Sigmoid colon (tissue), 6 donors: ENCODE measurements at regions not wholly inside any gene's neighbourhood (a gene's known extent, or its start where the extent isn't known, plus 50 kb on each side); places are given as distances from the start of the nearest gene placed in this dataset.

Experiments used
- DNase-seq: peaks from one replicate; pipeline ENCODE4 v3.0.0-alpha.2; 2019
- H3K27ac ChIP-seq, 4 donors: fragments of 200-600 bp; sonication (generic); one replicate each; pipeline ENCODE4 v1.5.1; 2016 to 2019; ENCODE audit warnings: mild to moderate bottlenecking in 1 of 4
- H3K27me3 ChIP-seq, 3 donors: fragments of 200-600 bp; sonication (generic); one replicate each; pipeline ENCODE4 v1.5.1; 2019; ENCODE audit warnings: mild to moderate bottlenecking in 1 of 3
- H3K36me3 ChIP-seq, 4 donors: fragments of 200-600 bp; sonication (generic); one replicate each; pipeline ENCODE4 v1.5.1; 2016 to 2019
- H3K4me1 ChIP-seq, 4 donors: fragments of 200-600 bp; sonication (generic); one replicate each; pipeline ENCODE4 v1.5.1; 2017 to 2019
- H3K4me3 ChIP-seq, 4 donors: fragments of 200-600 bp; sonication (generic); one replicate each; pipeline ENCODE4 v1.5.1; 2017 to 2019; ENCODE audit warnings: mild to moderate bottlenecking in 2 of 4, moderate library complexity in 1 of 4
- H3K9me3 ChIP-seq, 4 donors: fragments of 200-600 bp in 3 of 4; sonication (generic) in 3 of 4; one replicate each; pipeline versions ENCODE4 v1.5.1 to v1.6.1; 2013 to 2019
- CTCF ChIP-seq, 4 experiments: fragments of 450-650 bp in 3 of 4; fragments of 200-600 bp in 1 of 4; IDR thresholded peaks; one replicate each; pipeline ENCODE4 v1.5.1; 2016 to 2019; ENCODE audit warnings: antibody characterized with exemption in 4 of 4, mild to moderate bottlenecking in 3 of 4, moderate library complexity in 2 of 4
- EP300 ChIP-seq, 4 donors: sonication (generic); formaldehyde crosslinking; IDR thresholded peaks; one replicate each; pipeline ENCODE4 v1.6.1; 2017; ENCODE audit warnings: antibody characterized with exemption in 4 of 4
- POLR2A ChIP-seq, 2 donors: fragments of 450-650 bp; IDR thresholded peaks; one replicate each; pipeline ENCODE4 v1.6.1; 2016; ENCODE audit warnings: antibody characterized with exemption in 2 of 2, mild to moderate bottlenecking in 2 of 2, moderate library complexity in 2 of 2
- POLR2AphosphoS5 ChIP-seq, 4 donors: sonication (generic); formaldehyde crosslinking; IDR thresholded peaks; one replicate each; pipeline ENCODE4 v1.6.1; 2017; ENCODE audit warnings: antibody characterized with exemption in 4 of 4
- WGBS, 2 donors: extraction: QIAGEN DNeasy Blood & Tissue Kit; methylation state at CpG; one replicate each; pipeline ENCODE4 v1.1.7; 2013; 5-methylcytosine and 5-hydroxymethylcytosine counted together
- intact Hi-C: fragments of 100-400 bp; cut with DNase I; formaldehyde crosslinking; loops from one replicate; pipeline ENCODE4 v1.15.1; 2023
- donor health status: healthy with polysubstance abuse.
- donor health status: healthy.

- Histone ChIP-seq H3K9me3 (peaks cover 0 to 2% (median 0%) of the 10 kb centered on the region in 4 donors), H3K4me1 (no peaks in the 10 kb centered on the region), H3K36me3 (no peaks in the 10 kb centered on the region), H3K4me3 (no peak overlapping the region), H3K27me3 (no peaks in the 10 kb centered on the region), H3K27ac (no peak overlapping the region)
- intact Hi-C loops: no loop called here
- TF ChIP-seq POLR2AphosphoS5 (IDR thresholded peaks at IDR 0.05): no peak
- no peak for TF ChIP-seq EP300 (IDR thresholded peaks at IDR 0.05)
- no peak for TF ChIP-seq CTCF (IDR thresholded peaks at IDR 0.05)
- no peak for TF ChIP-seq POLR2A (IDR thresholded peaks at IDR 0.05)
- DNase-seq: no peak
These were observed 349.2 kb upstream of the MAD2L1 start for GRCh38 chr4:120415896-120416295.

DNA sequence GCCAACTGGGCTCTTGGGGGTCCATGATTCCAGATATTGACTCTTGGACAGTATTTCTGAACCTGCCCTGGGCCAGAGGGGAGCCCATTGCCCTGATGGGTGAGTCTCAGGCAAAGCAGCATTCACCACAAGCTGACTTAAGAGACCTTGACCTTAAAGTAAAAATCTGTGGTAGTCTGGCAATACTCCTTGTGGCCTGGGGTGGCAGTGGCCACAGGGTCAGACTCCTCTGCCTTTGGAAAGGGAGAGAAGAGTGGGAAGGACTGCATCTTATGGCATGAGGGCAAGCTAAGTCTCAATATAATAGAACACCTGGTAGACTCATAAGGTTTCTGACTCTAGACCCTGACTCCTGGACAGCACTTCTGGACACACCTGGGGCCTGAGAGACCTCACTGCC lies 340.3 kb upstream of the MAD2L1 start:
- Histone ChIP-seq H3K4me1 (no peaks in the 10 kb centered on the region), H3K36me3 (no peaks in the 10 kb centered on the region), H3K27ac (no peak overlapping the region), H3K4me3 (no peak overlapping the region), H3K9me3 (peaks cover 0 to 3% (median 0%) of the 10 kb centered on the region in 4 donors), H3K27me3 (no peaks in the 10 kb centered on the region)
- no peak for DNase-seq
- intact Hi-C loops: no loop called here
- TF ChIP-seq POLR2A (IDR thresholded peaks at IDR 0.05) (no peak), CTCF (IDR thresholded peaks at IDR 0.05) (no peak), EP300 (IDR thresholded peaks at IDR 0.05) (no peak), POLR2AphosphoS5 (IDR thresholded peaks at IDR 0.05) (no peak)

- intact Hi-C loops: no loop called here
- no peaks in the 10 kb centered on the region for H3K4me1 ChIP-seq
- DNase-seq: no peak
- no peak overlapping the region for H3K27ac ChIP-seq
- H3K36me3 ChIP-seq: no peaks in the 10 kb centered on the region
- WGBS, 2 donors: 95 to 97% methylated on average over 2 of the region's 2 CpGs
- H3K9me3 ChIP-seq: no peaks in the 10 kb centered on the region
- H3K27me3 ChIP-seq: no peaks in the 10 kb centered on the region
- no peak for TF ChIP-seq POLR2A (IDR thresholded peaks at IDR 0.05)
- H3K4me3 ChIP-seq: no peak overlapping the region
These were observed 336.6 kb upstream of the MAD2L1 start for GRCh38 chr4:120403296-120403695.

DNA sequence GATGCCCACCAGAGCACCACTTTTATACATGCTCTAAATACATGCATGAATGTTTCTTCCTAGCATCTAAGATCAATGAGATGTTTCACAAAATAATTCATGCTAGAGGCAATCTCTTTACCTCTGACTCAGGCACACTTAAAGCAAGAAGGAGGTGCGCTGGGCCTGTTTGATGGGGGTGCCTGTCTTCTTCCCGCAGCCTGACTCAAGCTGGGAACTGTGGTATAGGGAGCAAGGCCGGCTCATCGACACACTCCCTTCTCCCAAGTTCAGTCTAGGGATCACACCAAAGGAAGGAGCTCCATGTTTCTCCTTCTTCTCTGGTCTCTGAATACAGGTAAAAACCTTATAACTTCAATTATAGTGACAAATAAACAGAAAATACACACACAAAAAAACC lies 333.8 kb upstream of the MAD2L1 start:
- Histone ChIP-seq H3K27me3 (no peaks in the 10 kb centered on the region), H3K4me1 (no peaks in the 10 kb centered on the region), H3K36me3 (no peaks in the 10 kb centered on the region), H3K27ac (no peak overlapping the region), H3K9me3 (no peaks in the 10 kb centered on the region), H3K4me3 (no peak overlapping the region)
- no peak for TF ChIP-seq EP300 (IDR thresholded peaks at IDR 0.05)
- TF ChIP-seq POLR2A (IDR thresholded peaks at IDR 0.05): no peak
- no peak for TF ChIP-seq POLR2AphosphoS5 (IDR thresholded peaks at IDR 0.05)
- no peak for TF ChIP-seq CTCF (IDR thresholded peaks at IDR 0.05)
- WGBS, 2 donors: 91 to 93% methylated on average over 4 of the region's 4 CpGs
- DNase-seq: no peak
- intact Hi-C loops: no loop called here

DNA sequence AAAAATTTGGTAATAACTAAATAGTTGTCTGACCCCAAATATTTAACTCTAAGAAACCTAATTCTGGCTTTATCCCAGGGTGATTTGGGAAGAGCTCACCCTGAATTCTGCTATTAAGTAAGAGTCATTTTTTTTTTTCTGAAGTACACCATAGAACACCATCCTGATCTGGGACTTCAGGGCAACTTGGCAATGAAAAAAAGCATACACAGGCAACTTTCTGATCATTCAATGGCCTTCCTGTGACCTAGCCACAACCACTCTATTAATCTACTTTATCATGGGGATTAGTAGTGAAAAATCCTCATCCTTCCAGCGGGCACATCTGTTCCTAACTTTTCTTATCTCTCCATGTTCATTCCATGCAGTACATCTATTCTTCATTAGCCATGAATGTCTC lies 333.2 kb upstream of the MAD2L1 start:
- no peak for DNase-seq
- intact Hi-C loops: no loop called here
- 83 to 88% methylated on average over 1 of the region's 1 CpG for WGBS, 2 donors
- Histone ChIP-seq H3K4me1 (no peaks in the 10 kb centered on the region), H3K27ac (no peak overlapping the region), H3K36me3 (no peaks in the 10 kb centered on the region), H3K9me3 (no peaks in the 10 kb centered on the region), H3K4me3 (no peak overlapping the region), H3K27me3 (no peaks in the 10 kb centered on the region)
- TF ChIP-seq EP300 (IDR thresholded peaks at IDR 0.05): no peak
- TF ChIP-seq CTCF (IDR thresholded peaks at IDR 0.05): no peak
- TF ChIP-seq POLR2A (IDR thresholded peaks at IDR 0.05): no peak
- TF ChIP-seq POLR2AphosphoS5 (IDR thresholded peaks at IDR 0.05): no peak
